BJ (cell line): ENCODE measurements at regions not wholly inside any gene's neighbourhood (a gene's known extent, or its start where the extent isn't known, plus 50 kb on each side); places are given as distances from the start of the nearest gene placed in this dataset.

Experiments
- CTCF ChIA-PET: fragments of 350-600 bp; formaldehyde crosslinking; extraction: SDS; loops from one replicate; lab custom pipeline; 2021; ENCODE audit warnings: antibody characterized with exemption, inconsistent platforms; lab: Yijun Ruan, JAX
- POLR2A ChIA-PET: fragments of 300-600 bp; sonication (Branson Sonifier 250); formaldehyde crosslinking; extraction: SDS; loops from one replicate; lab custom pipeline; 2021; ENCODE audit warnings: antibody characterized with exemption; lab: Charles Lee
- DNase-seq: peaks from one replicate; pipeline ENCODE4 v3.0.0-alpha.2; 2011; ENCODE audit warnings: low read depth
- H3K27me3 ChIP-seq: 2 replicates; pipeline ENCODE4 v1.6.0; 2011; ENCODE audit warnings: low read length; ENCODE audit not compliant: control insufficient read depth, insufficient read depth
- H3K36me3 ChIP-seq: 2 replicates; pipeline ENCODE4 v1.5.1; 2011; ENCODE audit warnings: low read length; ENCODE audit not compliant: control insufficient read depth, insufficient read depth
- H3K4me3 ChIP-seq: 2 replicates; pipeline ENCODE4 v1.5.1; 2011; ENCODE audit warnings: low read depth, mild to moderate bottlenecking, control low read depth, low read length
- TF ChIP-seq, protein P1 (sequence below): IDR thresholded peaks from 2 replicates; pipeline ENCODE4 v1.5.1; 2011; ENCODE audit warnings: low read depth, mild to moderate bottlenecking, control low read depth, inconsistent platforms, low read length, moderate library complexity; ENCODE audit not compliant: insufficient read depth

GRCh38 chr15:77821959-77822256 lies 189.2 kb upstream of the LINGO1 start:
- POLR2A ChIA-PET, result no interaction called here

DNA sequence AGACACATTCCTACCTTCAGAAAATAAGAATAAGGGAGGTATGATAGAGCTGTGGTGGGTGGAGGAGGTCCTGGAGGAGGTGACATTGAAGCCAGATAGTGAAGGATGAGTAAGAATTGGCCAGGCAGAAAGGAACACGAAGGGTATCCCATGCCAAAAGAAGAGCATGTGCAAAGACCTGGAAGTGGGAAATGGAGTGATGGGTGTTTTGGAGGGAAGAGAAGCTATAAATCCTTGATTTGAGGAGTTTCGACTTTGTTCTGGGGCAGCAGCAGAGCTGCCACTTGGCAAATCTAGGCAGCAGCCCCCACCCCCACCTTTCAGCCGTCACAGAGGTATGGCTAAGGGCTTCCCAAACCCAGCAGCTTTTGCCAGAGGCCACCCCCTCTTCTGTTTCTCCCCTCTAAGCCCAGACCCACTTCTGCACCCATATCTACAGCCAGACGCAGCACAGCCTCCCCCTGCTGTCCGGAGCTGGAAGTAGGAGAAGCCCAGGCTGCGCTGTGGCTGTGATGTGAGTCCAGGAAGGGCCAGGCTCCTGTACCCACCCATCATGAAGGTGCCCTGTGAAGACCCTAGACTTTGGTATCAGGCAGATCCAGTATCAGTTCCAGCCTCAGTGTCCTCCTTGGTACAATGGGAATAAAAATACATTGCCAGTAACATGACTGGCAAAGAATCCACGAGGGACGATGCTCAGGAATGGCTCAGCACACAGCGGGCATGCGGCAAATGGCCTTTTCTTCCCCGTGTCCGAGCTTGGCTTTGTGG lies 188.7 kb upstream of the LINGO1 start:
- DNase-seq, result no peak
- CTCF ChIA-PET, result interaction anchor here (0.5 to 5.4 kb wide), 39 partner anchors 9 to 880 kb away, joined by 3 to 82 read pairs (median 4); partner anchors contain the start of gene LINGO1

More at GRCh38 chr15:77821959-77822256, 189.2 kb upstream of the LINGO1 start:
- H3K4me3 ChIP-seq, result no peak overlapping the region
- TF ChIP-seq, protein P1, sequence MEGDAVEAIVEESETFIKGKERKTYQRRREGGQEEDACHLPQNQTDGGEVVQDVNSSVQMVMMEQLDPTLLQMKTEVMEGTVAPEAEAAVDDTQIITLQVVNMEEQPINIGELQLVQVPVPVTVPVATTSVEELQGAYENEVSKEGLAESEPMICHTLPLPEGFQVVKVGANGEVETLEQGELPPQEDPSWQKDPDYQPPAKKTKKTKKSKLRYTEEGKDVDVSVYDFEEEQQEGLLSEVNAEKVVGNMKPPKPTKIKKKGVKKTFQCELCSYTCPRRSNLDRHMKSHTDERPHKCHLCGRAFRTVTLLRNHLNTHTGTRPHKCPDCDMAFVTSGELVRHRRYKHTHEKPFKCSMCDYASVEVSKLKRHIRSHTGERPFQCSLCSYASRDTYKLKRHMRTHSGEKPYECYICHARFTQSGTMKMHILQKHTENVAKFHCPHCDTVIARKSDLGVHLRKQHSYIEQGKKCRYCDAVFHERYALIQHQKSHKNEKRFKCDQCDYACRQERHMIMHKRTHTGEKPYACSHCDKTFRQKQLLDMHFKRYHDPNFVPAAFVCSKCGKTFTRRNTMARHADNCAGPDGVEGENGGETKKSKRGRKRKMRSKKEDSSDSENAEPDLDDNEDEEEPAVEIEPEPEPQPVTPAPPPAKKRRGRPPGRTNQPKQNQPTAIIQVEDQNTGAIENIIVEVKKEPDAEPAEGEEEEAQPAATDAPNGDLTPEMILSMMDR, result no peak
- H3K36me3 ChIP-seq, result no peaks in the 10 kb centered on the region
- H3K27me3 ChIP-seq, result peaks cover 41% of the 10 kb centered on the region
- CTCF ChIA-PET, result interaction anchor here (0.5 to 5.4 kb wide), 25 partner anchors 9 to 867 kb away, joined by 3 to 82 read pairs (median 5); partner anchors contain the start of gene LINGO1
- DNase-seq, result no peak

DNA sequence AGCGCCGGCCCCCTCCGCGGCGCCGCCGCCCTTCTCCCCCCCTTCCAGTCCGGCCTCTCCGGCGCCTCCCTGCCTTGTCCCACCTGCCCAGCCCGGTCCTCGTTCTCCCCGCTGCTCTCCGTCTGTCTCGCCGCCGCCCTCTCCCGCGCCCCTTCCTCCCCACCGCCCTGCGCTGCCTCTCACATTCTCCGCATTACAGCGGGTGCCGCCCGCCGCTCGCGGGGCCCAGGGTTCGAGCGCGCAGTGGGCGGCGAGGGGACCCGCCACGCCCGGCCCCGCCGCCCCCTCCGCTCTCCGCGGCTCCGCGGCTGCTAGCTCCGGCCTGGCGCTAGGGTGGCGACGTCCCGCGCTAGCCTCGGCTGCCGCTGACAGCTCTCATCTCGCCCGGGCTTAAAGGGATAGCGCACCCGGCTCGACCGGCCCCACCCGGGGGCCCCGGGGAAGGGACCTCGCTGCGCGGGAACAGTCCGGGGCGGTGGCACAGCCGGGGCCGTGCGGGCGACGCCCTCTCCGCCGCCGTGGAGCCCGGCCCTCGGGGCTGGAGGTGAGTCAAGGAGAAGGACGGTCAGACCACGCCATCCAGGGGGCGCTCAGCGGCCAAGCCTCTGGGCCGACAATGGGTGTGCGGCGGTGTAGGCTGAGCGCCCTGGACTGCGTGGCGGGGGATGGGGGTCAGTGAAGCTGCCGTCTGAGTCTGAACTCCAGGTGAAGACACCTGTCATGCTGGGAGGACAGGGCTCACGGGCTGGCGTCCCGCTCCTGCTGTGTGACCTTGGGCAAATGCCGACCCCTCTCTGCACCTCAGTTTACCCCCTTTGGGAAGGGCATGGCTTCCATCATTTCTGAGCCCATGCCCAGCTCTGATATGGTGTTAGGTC lies 187.4 kb upstream of the LINGO1 start:
- no peak overlapping the region for H3K4me3 ChIP-seq
- no peaks in the 10 kb centered on the region for H3K36me3 ChIP-seq
- CTCF ChIA-PET, result interaction anchor here (0.7 to 5.4 kb wide), 15 partner anchors 8 to 879 kb away, joined by 3 to 82 read pairs (median 4); partner anchors contain the start of gene LINGO1
- POLR2A ChIA-PET, result no interaction called here
- H3K27me3 ChIP-seq, result peaks cover 43% of the 10 kb centered on the region
- no peak for DNase-seq
- TF ChIP-seq, protein P1, result peak; percentile 24; the same call in 1 of the 2 replicates

More for the DNA sequence above, 188.7 kb upstream of the LINGO1 start:
- POLR2A ChIA-PET, result interaction anchor here (0.6 kb wide), 1 partner anchor 82 kb away, joined by 3 read pairs; no protein-coding TSS in a partner anchor
- Histone ChIP-seq H3K4me3 (no peak overlapping the region), H3K36me3 (no peaks in the 10 kb centered on the region), H3K27me3 (peaks cover 43% of the 10 kb centered on the region)
- TF ChIP-seq, protein P1, result peak; percentile 94

DNA sequence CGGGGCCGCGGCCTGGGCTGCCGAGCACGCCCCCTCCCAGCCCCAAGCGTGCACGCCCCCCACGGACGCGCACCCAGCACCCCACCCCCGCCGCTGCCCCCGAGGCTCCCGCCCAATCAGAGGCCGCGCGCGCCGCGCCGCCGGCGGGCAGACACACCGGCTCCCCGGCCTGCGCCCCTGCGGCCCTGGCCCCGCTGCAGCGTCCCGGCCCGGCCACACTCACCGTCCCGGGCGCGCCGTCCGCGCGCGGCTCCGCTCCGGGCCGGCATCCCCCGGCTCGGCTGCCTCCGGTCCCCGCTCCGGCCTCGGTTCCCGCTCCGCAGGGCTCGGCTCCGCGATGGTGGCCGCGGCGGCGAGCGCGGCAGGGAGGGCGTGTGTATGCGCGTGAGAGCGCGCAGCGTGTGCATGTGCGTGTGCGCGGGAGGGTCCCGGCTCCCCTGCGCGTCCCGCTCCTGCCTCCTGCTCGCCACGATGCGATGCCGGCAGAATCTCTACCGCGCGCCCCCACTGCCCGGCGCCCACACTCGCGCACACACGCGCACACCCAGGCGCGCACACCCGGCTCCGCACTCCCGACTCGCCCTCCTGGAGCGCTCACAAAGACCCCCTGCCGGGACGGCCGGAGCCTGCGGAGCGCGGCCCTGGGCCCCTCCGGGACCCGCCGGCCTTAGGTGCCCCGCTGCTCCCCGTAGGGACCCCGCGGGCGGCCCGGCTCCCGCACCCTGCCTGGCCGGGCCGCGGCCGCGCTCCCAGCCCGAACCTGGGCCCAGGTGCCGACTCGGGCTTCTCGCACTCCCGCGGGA lies 186.5 kb upstream of the LINGO1 start:
- ChIA-PET POLR2A (no interaction called here), CTCF (interaction anchor here (1.1 to 5.4 kb wide), 4 partner anchors 12 to 185 kb away, joined by 3 to 82 read pairs (median 19); partner anchors contain the start of gene LINGO1)
- Histone ChIP-seq H3K36me3 (no peaks in the 10 kb centered on the region), H3K4me3 (no peak overlapping the region; the same call in 1 of the 2 replicates), H3K27me3 (peaks cover 39% of the 10 kb centered on the region)
- DNase-seq, result no peak
- TF ChIP-seq, protein P1, result no peak
